GM10266 (cell line): ENCODE measurements at regions not wholly inside any gene's neighbourhood (a gene's known extent, or its start where the extent isn't known, plus 50 kb on each side); places are given as distances from the start of the nearest gene placed in this dataset.
"Not testable (repeated sequence)": the region's sequence is repeated elsewhere in the genome, so short reads cannot be mapped to it uniquely, and the experiment has no call there.

Experiments used
- DNase-seq: peaks from one replicate; pipeline ENCODE4 v3.0.0; 2012; ENCODE audit errors: extremely low spot score
- CTCF ChIP-seq: IDR thresholded peaks from 2 replicates; pipeline ENCODE4 v1.5.1; 2012; ENCODE audit warnings: mild to moderate bottlenecking, low read depth; ENCODE audit not compliant: control insufficient read depth, insufficient read depth; ENCODE audit errors: missing control alignments

- no peak for TF ChIP-seq CTCF
Observed at GRCh38 chr3:94401466-94401865, 338.6 kb downstream of the NSUN3 start.

GRCh38 chr3:94402126-94402525, 339.3 kb downstream of the NSUN3 start:
- TF ChIP-seq CTCF, result no peak
- DNase-seq, result no peak

More at GRCh38 chr3:94401466-94401865, 338.6 kb downstream of the NSUN3 start:
- DNase-seq, result no peak

DNA sequence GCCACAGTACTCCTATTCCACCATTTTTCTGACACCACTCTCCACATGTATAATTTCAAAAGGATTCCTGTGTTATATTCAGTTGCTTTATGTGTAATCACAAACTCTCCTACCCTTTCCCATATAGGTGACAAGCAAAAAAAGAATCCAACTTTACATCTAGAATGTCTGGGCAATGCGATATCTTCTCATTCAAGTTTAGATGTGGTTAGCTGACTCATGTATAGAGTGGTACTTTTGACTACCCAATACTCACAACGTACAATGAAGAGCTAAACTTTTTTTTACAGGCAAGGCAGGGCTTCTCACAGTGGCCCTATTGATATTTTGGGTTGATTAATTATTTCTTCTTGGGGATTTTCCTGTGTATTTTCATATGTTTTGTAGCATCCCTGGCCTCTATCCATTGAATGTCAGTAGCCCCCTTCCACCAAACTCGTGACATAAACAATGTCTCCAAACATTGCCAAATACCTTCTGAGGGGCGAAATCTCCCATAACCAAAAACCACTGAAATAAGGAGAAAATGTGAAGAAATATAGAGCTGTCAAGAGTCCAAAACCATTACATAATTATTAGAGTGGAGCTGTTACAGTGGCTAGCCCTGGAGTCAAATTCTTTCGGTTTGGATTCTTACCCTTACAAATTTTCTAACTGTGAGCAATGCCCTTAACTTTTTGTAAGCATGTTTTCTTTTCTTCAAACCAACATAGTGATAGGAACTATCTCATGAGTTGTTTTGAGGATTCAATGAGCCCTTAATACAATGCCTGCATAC, 342.6 kb downstream of the NSUN3 start:
- no peak for DNase-seq
- no peak for TF ChIP-seq CTCF

DNA sequence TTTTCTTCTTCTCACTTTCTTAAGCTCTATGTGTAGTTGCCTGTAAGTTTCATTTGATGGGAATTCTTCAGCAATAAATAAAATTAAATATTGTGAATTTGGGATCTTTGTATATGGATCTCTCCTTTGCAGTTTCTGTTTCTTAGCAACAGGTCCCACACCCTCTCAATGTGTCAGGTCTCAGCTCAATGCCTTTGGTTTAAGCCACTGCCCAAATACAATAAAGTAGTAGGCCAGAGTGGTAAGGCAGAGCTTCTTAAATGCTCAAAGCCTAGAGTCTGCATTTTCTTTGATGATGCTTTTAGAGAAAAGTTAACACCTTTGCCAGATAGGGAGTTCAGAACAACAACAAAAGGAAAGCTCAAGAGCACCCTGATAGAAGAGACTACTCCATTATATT, 343.7 kb downstream of the NSUN3 start:
- no peak for DNase-seq
- TF ChIP-seq CTCF, result no peak

DNA sequence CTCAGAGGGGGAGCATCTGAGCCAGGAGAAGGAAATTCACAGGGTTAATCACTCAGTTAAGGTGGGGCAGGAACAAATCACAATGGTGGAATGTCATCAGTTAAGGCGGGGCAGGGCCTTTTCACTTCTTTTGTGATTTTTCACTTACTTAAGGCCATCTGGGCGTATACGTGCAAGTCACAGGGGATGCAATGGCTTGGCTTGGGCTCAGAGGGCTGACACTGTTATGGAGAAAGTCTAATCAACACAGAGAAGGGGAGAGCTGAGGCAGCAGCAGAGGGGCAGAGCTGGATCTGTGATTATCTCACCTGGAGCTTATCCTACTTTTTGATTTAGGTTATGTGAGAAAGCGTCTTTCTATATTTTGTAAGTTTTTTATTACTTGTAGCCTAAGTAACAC, 350.1 kb downstream of the NSUN3 start:
- not testable (repeated sequence) for DNase-seq

DNA sequence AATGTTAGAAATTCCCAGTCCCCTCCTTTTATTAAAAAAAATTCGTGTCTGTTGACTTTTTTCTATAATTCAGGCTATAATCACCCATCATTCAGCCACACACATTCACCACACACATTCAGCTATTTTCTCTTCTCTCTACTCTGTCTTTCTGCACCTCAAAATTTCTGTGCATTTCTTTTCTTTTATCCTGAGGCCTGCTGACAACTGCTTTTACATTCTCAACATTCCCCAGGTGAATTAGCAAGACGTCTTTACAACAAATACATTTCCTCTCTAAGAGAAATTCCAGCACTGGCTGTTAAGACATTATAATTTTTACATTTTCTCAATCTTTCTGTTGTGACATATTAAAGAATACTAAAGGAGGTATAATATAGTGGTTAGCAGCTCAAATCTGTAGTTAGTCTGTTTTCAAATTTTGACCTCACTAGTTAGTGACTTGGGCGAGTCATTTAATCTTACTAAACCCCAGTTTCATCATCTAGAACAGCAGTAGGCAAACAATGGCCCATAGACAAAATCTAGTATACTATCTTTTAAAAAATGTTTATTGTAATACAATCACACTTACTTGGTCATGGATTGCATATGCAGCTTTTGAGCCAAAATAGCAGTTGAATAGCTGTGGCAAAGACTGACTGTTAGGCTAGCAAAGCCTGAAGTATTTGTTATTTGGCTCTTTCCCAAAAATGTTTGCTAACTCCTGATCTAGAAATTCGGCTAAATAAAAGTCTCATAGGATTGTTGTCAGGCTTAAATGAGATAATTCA, 350.7 kb downstream of the NSUN3 start:
- TF ChIP-seq CTCF, result no peak
- DNase-seq, result no peak

GRCh38 chr3:94414418-94414817, 351.6 kb downstream of the NSUN3 start:
- DNase-seq, result no peak
- TF ChIP-seq CTCF, result no peak
